Stromal cell of bone marrow (primary cell): ENCODE measurements at regions not wholly inside any gene's neighbourhood (a gene's known extent, or its start where the extent isn't known, plus 50 kb on each side); places are given as distances from the start of the nearest gene placed in this dataset.

Experiments used
- DNase-seq: peaks from one replicate; pipeline ENCODE4 v3.0.0-alpha.2; 2012; ENCODE audit warnings: low read depth

DNA sequence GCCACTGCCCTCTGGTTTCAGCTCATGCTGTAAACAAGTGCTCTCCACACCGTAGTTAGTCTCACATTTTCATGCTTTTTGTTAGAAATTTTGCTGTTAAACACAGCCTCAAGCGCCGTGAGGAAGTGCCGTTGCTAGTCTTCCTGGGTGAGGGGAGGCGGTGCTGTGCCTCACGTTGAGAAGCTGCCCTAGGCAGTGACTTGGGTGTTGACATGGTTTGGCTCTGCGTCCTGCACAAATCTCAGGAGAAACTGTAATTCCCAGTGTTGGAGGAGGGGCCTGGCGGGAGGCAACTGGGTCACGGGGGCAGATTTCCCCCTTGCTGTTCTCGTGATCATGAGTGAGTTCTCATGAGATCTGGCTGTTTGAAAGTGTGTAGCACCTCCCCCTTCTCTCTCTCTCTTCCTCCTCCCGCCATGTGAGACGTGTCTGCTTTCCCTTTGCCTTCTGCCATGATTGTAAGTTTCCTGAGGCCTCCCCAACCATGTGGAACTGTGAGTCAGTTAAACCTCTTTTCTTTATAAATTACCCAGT lies 95.8 kb downstream of the ERMARD start:
- no peak for DNase-seq

DNA sequence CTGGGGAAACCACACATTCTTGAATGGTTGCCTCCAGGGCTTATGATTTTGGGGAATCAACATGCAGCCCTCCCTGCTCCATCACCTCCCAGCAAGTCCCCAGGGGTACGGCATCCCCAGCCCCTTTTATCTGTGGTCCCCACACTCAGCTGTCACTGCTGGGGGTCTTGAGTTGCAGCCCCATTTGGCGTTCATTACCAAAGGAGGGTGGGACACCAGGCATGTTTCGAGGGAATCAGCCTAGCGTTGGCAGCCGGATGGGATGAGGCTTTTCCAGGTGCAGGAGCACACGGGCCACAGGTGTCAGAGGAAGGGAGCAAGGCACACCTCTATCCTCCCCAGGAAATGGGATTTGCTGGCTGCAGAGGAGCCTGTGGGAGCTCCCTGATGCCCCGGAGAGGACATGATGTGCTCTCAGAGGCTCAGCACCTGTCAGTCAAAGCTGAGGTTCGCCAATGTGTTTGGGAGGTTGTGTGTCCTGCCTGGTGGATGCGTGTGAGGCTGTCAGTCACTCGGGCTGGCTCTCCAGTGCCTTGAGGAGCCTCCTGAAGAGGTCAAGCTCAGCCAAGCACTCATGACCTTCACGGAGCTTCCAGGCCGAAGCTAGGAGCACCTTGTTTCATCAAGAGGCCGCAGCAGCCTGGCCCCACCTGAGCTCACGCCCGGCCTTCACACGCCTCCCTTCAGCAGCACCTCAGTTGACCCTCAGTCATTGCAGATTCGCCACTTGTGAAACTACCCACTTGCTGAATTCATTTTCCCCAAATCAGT lies 95.0 kb downstream of the ERMARD start:
- DNase-seq, result no peak

DNA sequence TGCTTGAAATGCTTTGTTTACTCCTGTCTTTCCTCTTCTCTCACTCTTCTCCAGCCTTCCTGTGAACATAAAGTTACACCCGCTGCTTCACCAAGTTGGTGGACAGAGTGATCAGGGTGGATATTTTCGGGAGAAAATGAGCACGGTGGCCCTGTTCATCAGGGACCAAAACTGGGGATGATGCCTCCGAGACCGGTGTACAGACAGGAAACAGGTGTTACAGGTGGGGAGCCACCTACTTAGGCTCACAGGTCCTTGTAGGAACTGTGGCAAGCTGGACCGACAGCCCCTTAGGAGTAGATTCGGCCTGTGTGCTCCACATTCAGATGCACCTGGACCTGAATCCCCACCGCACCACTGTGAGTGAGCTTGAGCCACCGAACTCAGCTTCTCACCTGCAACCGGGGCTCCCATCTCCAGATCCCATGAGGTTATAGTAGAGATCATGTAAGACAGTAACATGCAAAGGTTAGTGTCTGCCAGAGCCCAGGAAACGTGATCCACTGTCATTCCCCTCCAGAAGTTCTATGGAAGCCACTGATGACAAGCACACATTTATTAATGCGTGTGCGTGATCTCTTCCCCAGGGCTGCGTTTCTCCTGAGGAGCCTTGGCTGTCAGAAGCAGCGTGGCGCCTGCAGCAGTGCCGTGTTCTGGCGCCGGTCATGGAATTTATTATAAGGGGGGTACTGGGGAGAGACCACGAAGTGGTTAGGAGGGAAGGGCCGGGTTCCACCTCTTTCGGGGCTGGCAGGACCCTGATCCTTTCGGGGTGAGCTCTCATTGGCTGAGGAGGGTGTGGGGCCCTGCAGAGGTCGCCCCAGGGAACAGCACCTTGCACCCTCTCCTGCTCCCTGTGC lies 94.2 kb downstream of the ERMARD start:
- no peak for DNase-seq

DNA sequence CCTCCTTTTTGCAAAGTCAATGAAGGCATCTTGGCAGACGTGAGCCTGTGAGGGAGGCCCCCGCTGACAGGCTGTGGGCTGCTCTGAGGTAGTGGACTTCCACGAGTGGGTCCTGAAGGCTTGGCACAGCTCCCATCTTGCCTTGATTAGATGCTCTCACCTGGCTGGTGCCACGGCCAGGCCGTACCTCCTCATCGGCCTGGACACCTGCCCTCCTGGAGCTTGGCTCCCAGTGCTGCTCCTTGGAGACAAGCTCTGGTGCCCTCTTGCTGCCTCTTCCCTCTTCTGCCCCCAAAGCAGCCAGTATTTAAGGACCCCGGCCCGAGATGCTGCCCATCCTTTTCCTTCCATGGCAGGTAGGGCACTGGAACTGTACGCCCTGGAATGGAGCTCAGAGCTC lies 93.5 kb downstream of the ERMARD start:
- no peak for DNase-seq

DNA sequence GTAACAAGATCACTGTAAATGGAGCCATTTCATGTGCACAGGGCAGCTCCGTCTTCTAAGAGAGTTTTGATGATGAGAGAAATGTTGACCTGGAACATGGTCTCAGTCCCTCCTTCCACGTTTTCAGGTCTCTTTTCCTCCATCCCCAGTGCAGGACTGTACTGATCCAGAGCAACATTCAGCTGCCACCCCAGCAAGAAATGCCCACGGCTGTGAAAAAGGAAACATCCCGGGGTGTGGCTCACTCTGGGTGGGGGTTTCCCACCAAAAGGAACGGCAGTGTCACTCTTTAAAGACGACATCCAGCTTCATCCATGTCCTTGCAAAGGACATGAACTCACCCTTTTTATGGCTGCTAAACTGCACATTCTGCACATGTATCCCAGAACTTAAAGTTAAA lies 92.6 kb downstream of the ERMARD start:
- no peak for DNase-seq

DNA sequence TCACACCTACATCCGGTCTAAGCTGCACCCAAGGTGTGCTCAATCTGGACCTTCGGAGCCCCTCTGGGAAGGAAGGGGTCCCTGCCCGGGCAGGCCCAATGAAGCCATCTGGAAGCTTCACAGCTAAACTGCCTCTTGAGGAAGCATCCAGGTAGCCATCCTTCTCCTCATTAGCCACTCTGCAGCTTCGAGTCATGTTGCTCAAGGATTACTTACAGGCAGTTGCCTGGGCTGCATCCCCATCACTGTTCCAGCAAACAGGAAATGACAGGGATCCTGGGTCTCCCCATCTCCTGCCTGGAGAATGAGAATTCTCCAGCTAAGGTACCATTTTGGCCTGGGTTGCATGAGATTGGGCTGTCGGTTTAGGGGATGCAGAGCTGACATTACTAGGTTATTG lies 91.7 kb downstream of the ERMARD start:
- no peak for DNase-seq

DNA sequence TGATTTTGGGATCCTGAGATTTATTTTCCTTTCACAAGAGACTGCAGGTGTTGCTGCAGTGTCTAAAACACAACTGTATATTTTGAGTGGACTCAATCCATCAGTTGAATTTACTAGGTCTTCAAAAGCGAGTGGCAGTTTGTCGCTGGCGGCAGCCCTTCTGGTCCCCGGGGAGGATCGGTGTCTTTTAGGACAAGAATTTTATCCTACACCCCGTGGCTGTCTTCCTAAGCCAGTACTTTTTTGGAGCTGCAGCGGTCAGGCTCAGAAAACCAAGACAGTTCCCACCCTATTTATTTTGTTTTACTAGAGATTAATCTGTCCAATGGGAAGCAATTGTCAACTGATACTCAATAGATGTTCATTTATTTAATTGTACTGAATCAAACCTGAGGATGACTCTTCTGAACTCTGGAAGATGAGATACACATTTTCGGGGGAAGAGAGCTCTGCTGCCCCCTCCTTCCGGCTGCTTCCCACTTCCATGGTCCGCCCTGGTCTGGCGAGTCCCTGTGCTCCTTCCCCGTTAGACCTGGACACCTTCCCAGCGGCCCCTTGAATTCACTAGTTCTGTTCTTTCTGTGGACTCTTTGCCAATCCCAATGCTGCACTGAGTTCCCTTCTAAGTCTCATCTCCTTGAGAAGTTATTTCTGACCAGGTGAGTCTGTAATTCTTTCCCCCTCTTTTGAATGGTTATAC lies 90.6 kb downstream of the ERMARD start:
- DNase-seq, result no peak

DNA sequence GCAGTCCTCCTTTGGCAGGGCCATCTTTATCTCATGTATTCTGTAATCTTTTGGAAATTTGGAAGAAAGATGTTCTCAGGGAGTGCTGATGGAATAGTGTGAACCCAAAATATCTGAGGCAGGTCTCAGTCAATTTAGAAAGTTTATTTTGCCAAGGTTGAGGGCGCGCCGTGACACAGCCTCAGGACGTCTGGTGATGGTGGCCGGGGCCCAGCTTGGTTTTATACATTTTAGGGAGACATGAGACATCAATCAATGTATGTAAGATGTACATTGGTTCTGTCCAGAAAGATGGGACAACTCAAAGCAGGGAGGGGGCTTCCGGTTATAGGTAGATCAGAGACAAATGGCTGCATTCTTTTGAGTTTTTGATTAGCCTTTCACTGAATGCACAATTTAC lies 89.8 kb downstream of the ERMARD start:
- no peak for DNase-seq

DNA sequence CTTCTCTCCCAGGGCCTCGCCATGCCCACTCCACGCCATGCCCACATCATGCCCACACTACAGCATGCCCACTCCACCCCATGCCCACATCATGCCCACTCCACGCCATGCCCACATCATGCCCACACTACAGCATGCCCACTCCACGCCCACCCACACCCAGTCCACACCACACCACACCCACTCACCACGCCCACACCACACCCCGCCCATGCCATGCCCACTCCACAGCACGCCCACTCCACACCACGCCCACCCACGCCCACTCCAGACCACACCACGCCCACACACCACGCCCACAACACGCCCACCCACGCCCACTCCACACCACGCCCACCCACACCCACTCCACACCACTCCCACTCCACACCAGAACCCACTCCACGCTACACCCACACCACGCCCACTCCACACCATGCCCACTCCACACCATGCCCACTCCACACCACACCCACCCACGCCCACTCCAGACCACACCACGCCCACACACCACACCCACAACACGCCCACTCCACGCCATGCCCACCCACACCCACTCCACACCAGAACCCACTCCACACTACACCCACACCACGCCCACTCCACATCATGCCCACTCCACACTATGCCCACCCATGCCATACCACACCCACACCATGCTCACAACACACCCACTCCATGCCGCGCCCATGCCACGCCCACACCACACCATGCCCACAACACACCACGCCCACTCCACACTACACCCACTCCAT lies 88.6 kb downstream of the ERMARD start:
- no peak for DNase-seq

DNA sequence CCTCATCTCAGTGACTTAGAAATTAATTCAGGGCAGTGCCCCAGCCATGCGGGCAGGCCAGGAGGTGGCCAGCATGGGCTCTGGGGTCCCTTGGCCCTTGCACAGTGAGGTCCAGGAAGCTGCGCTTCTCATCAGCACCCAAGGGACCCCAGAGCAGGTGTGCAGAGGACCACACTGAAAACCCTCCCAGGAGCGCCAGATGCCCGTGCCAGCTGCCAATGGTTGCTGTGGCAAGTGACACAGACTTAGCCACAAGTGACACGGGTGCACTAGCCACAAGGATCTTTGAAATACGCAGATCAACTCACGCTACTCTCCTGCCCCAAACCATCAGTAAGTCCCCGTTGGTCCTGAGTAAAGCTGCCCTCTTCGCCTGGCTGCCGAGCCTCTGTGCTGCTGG lies 88.1 kb downstream of the ERMARD start:
- no peak for DNase-seq

DNA sequence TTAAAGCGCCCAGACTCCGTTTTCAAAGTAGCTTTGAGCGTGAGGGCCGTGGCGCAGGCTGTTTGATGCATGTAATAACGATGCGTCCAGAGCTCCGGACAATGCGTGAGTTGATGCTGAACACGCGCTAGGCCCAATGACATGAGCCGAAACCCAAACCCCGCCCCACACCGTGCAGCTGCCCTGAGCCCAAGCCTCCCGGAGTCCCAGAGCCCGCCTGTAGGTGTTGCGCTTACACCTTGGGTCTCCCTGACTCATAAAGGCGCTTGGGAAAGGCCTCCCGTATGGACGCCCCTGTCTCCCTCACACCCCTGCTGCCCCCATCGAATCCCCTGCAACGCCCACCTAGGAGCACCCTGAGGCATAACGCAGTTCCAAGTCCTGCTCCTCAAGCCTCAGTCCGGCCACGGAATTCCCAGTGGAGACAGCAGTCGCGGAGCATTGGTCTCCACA lies 87.6 kb downstream of the ERMARD start:
- no peak for DNase-seq

DNA sequence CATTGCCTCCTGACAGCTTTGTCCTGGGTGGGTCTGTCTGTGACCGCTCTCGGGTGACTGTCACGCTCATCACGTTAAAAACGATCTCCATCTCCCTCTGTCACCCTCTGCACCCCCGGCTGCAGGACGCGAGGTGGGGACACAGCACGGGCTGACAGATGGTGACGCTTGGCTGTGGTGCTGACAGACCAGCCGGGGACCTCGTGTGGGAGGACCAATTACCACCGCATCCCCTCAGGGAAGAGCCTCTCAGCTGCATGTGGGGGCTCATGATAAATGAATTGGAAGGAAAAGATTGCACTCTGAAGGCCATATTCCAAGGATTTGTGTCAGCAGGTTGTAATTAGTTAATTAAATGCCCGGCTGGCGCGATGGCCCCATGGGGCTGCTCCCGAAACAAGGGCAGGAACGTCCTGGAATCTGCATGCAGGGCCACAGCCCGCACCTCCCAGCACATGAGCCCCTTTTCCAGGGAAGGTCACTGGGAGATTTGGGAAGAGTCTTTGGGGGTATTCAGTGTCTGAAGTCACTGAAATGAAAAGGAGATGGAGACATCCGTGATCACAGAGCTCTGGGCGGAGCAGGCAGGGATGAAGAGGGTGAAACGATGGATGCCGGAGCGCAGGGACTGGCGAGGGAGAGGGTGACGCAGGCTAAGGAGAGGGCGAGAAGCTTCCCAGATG lies 87.1 kb downstream of the ERMARD start:
- no peak for DNase-seq

DNA sequence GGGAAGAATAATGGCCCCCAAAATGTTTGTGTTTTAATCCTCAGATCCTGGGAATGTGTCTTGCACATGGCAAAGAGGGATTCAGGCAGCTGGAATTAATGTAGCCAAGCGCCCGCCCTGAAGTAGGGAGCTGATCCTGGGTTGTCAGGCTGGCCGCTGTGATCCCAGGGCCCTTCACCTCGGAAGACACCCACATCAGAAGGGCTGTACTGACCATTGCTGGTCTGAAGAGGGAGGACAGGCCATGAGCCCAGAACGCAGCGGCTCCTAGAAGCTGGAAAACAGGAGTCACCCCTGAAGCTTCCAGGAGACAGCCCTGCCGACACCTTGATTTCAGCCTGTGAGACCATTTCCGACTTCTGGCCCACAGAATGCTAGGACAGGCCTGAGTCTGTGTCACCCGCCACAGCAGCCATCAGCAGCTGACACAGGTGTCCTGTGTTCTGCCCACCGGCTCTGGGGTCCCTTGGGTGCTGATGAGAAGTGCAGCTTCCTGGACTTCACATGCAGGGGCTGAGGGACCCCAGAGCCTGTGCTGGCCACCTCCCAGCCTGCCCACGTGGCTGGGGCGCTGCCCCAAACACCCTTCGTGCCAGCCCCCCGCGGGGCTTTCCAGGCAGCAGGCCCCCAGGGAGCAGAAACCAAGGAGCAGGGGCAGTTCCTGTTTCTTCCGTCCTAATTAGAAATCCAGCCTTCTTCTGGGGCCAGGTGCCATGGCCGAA lies 86.3 kb downstream of the ERMARD start:
- no peak for DNase-seq

DNA sequence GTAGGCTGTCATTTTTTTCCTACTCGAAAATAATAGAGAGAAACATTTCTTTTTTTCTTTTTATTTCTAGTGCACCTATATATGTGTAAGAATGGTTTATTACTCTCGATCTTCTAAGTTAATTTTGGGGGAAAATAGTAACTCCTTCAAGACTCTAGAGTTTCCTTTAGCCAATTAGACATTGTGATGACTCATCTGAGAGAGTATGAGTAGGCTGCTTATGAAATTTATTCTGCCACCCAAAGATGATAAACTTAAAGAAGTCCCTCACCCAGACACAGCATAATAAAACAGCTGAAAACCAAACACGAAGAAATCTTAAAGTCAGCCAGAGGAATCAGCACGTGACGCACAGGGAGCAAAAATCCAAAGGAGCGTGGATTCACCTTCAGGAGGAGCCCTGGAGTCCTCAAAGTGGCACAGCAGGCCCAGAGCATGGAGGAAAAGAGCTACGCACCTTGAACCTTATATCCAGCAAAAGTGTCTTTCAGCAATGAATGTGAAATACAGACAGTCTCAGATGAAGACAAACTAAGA lies 81.9 kb downstream of the ERMARD start:
- no peak for DNase-seq

DNA sequence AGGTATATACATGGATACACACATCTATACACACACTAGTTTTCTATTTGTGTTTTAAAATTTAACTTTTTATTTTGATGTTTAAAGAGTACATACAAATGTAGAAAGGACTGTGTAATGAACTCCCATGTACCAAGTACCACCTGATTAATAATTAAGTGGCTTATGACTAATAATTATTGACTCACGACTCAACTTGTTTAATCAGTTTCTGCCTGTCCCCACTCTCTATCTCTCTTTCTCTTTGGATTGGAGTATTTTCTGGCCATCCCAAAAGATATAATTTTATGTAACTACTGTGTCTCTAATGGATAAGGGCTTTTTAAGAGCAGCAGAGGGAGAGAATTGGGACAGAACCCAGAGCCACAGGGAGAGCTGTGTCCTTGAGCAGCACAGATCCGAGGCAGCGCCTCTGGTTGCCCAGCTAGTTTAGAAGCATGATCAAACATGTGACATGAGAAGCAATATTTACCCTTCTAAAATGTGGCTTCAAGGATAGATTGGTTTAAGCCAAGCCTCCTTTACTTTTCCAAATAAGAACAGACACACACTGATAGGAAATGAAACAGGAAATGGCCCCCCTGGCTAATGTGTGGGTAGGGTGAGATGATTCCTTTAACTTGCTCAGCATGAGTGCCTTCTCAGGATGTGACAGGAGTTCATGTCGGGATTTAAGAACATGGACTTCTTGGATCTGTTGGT lies 81.0 kb downstream of the ERMARD start:
- no peak for DNase-seq

DNA sequence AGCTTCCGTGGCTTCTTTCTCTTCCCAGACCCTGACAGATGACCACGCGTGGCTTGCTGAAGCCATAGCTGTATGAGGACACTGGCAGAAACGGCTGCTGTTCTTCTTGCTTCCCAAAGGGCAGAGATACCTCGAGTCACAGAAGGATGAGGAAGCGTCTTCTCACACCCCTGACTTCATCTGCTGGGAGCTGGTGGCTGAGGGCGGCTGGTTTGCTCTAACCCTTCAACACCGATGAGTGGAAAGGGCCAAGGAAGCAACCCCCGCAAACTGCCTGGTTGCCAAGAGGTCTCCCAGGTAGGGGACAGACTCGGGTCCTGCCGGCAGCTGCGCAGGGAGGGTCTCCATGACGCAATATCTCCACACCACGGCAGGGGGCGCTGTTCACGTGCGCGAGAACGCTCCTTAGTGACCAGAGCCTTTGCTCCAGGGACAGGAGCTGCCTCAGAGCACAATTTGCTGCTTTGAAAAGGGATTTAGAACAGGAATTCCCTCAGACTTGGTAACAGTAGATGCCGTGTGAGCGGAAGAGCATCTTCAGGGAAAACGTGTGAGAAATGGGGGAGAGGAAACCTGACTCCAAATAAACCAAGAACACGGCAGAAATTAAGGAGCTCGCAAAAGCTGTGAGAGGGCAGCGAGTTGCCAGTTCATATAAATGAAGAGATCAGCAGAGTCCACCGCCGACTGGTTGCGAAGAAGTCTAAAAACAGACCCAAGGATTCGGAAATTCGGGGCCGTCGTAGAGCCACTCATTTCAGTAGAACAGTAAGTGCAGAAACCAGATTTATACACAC lies 80.2 kb downstream of the ERMARD start:
- DNase-seq, result peak; percentile 18
